BJ (cell line): ENCODE measurements at regions not wholly inside any gene's neighbourhood (a gene's known extent, or its start where the extent isn't known, plus 50 kb on each side); places are given as distances from the start of the nearest gene placed in this dataset.

Source experiments
- CTCF ChIA-PET: fragments of 350-600 bp; formaldehyde crosslinking; extraction: SDS; loops from one replicate; lab custom pipeline; 2021; ENCODE audit warnings: antibody characterized with exemption, inconsistent platforms; lab: Yijun Ruan, JAX
- POLR2A ChIA-PET: fragments of 300-600 bp; sonication (Branson Sonifier 250); formaldehyde crosslinking; extraction: SDS; loops from one replicate; lab custom pipeline; 2021; ENCODE audit warnings: antibody characterized with exemption; lab: Charles Lee
- DNase-seq: peaks from one replicate; pipeline ENCODE4 v3.0.0-alpha.2; 2011; ENCODE audit warnings: low read depth
- H3K27me3 ChIP-seq: 2 replicates; pipeline ENCODE4 v1.6.0; 2011; ENCODE audit warnings: low read length; ENCODE audit not compliant: control insufficient read depth, insufficient read depth
- H3K36me3 ChIP-seq: 2 replicates; pipeline ENCODE4 v1.5.1; 2011; ENCODE audit warnings: low read length; ENCODE audit not compliant: control insufficient read depth, insufficient read depth
- H3K4me3 ChIP-seq: 2 replicates; pipeline ENCODE4 v1.5.1; 2011; ENCODE audit warnings: low read depth, mild to moderate bottlenecking, control low read depth, low read length
- CTCF ChIP-seq: IDR thresholded peaks from 2 replicates; pipeline ENCODE4 v1.5.1; 2011; ENCODE audit warnings: low read depth, mild to moderate bottlenecking, control low read depth, inconsistent platforms, low read length, moderate library complexity; ENCODE audit not compliant: insufficient read depth

- no peaks in the 10 kb centered on the region for H3K36me3 ChIP-seq
- no peak for DNase-seq
- POLR2A ChIA-PET = no interaction called here
- H3K27me3 ChIP-seq = no peaks in the 10 kb centered on the region; the same call in 1 of the 2 replicates
- no peak overlapping the region for H3K4me3 ChIP-seq
- CTCF ChIA-PET = no interaction called here
- TF ChIP-seq CTCF = no peak
Measured at GRCh38 chr5:176153741-176154140, 84.5 kb upstream of the SIMC1 start.

- no peak for DNase-seq
- POLR2A ChIA-PET = no interaction called here
- CTCF ChIA-PET = no interaction called here
- Histone ChIP-seq H3K27me3 (no peaks in the 10 kb centered on the region; the same call in 1 of the 2 replicates), H3K36me3 (no peaks in the 10 kb centered on the region), H3K4me3 (no peak overlapping the region)
- TF ChIP-seq CTCF = no peak
Measured at GRCh38 chr5:176154821-176155220, 83.4 kb upstream of the SIMC1 start.

DNA sequence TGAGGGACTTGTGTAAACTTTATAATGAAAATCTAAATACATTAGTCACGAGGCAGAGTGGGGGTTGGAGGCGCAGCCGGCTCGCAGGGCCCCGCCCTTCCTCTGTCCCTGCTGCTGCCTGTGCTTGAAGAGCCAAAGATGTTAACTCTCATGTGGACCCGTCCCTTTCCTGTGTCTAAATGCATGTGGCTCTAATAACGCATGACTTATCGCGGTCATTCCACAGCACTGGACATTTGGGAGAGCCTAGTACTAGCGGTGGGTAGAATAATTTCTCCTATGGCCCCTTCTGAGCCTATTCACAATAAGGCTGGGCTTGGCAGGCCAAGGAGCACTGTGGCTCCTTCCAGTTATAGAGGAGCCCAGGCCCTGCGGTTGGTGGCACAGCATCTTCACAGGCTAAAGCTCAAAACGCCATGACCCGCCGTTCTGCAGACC, 82.3 kb upstream of the SIMC1 start:
- POLR2A ChIA-PET = no interaction called here
- no peak for DNase-seq
- H3K36me3 ChIP-seq = no peaks in the 10 kb centered on the region
- CTCF ChIA-PET = no interaction called here
- H3K4me3 ChIP-seq = no peak overlapping the region
- TF ChIP-seq CTCF = no peak
- no peaks in the 10 kb centered on the region; the same call in 1 of the 2 replicates for H3K27me3 ChIP-seq

DNA sequence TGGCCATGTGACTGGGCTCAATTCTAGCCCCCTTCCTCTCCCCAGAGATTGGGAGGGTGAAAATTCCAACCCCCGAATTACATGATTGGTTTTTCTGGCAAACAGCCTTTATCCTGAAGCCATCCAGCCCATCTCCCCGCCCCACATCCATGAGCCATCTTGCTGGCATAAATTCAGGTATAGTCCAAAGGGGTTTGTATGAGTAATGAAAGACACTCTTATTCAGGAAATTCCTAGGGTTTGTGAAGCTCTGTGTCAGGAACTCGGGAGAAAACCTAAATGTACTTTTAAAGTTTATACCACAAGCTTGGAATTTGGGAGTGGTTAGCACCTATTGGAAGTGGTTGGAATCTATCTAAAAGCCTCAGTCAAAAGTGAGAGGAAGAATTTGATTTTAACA, 80.6 kb upstream of the SIMC1 start:
- H3K4me3 ChIP-seq = no peak overlapping the region
- no peak for TF ChIP-seq CTCF
- ChIA-PET CTCF (no interaction called here), POLR2A (no interaction called here)
- H3K27me3 ChIP-seq = no peaks in the 10 kb centered on the region; the same call in 1 of the 2 replicates
- H3K36me3 ChIP-seq = no peaks in the 10 kb centered on the region
- peak; percentile 6 for DNase-seq

DNA sequence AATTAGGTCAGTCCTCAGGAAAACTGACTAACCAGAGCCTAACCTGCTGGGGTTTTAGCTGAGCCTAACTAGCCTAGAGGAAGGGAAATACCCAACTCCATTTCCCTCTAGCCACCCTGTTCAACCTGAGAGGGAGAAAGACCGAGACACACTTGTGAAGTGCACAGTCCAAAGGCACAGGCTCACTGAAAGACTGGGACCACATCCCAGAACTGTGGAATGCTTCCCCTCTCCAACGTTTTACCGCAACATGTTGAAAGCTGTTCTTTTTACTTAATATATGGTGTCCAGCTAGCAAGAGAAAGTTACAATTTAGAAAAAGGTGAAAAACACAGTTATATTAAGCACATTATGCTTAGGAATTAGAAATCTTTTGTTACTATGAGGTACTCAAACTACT, 76.8 kb upstream of the SIMC1 start:
- ChIA-PET POLR2A (no interaction called here), CTCF (no interaction called here)
- DNase-seq = no peak

More for the DNA sequence above, 76.8 kb upstream of the SIMC1 start:
- H3K27me3 ChIP-seq = no peaks in the 10 kb centered on the region
- no peaks in the 10 kb centered on the region for H3K36me3 ChIP-seq
- TF ChIP-seq CTCF = no peak
- no peak overlapping the region for H3K4me3 ChIP-seq
